NT2/D1 (cell line): ENCODE measurements at regions not wholly inside any gene's neighbourhood (a gene's known extent, or its start where the extent isn't known, plus 50 kb on each side); places are given as distances from the start of the nearest gene placed in this dataset.

Experiments
- YY1 ChIP-seq: IDR thresholded peaks from 2 replicates; pipeline ENCODE4 v1.6.1; 2011; ENCODE audit not compliant: insufficient read length, insufficient read depth
- ZNF274 ChIP-seq: IDR thresholded peaks from 2 replicates; pipeline ENCODE4 v1.6.1; 2011; ENCODE audit warnings: mild to moderate bottlenecking, low read depth, low read length

- TF ChIP-seq YY1 (no peak), ZNF274 (no peak)
Observed at GRCh38 chr17:5896215-5896614, 174.0 kb upstream of the WSCD1 start.
